Omental fat pad (tissue), 3 donors: ENCODE measurements at regions not wholly inside any gene's neighbourhood (a gene's known extent, or its start where the extent isn't known, plus 50 kb on each side); places are given as distances from the start of the nearest gene placed in this dataset.

Experiments
- ATAC-seq: fragments of 150-250 bp; one replicate; pipeline ENCODE4 v1.9.1; 2016; ENCODE audit warnings: mild to moderate bottlenecking, moderate library complexity; ENCODE audit not compliant: low FRiP score
- DNase-seq: peaks from one replicate; pipeline ENCODE4 v3.0.0-alpha.2; 2019; ENCODE audit warnings: low spot score
- CTCF ChIP-seq, 3 donors: fragments of 450-650 bp; IDR thresholded peaks; one replicate each; pipeline ENCODE4 v1.5.1; 2016 to 2017; ENCODE audit warnings: antibody characterized with exemption in 3 of 3, mild to moderate bottlenecking in 3 of 3, moderate library complexity in 2 of 3

- DNase-seq (no peak), ATAC-seq (no peak)
- TF ChIP-seq CTCF (IDR thresholded peaks at IDR 0.05), result no peak
Observed at GRCh38 chr13:53240401-53241025, 211.9 kb downstream of the OLFM4 start.

GRCh38 chr13:53241891-53242348, 213.3 kb downstream of the OLFM4 start:
- DNase-seq (no peak), ATAC-seq (no peak)
- TF ChIP-seq CTCF (IDR thresholded peaks at IDR 0.05), result no peak

- ATAC-seq (no peak), DNase-seq (no peak)
- TF ChIP-seq CTCF (IDR thresholded peaks at IDR 0.05), result no peak
Observed at GRCh38 chr13:53249236-53249635, 220.6 kb downstream of the OLFM4 start.

GRCh38 chr13:53250272-53250875, 221.8 kb downstream of the OLFM4 start:
- no peak for DNase-seq
- ATAC-seq, result peak; percentile 57
- TF ChIP-seq CTCF (IDR thresholded peaks at IDR 0.05), result no peak

GRCh38 chr13:53250977-53251376, 222.4 kb downstream of the OLFM4 start:
- TF ChIP-seq CTCF (IDR thresholded peaks at IDR 0.05), result no peak
- no peak for ATAC-seq
- no peak for DNase-seq

GRCh38 chr13:53254500-53254899, 225.9 kb downstream of the OLFM4 start:
- no peak for TF ChIP-seq CTCF (IDR thresholded peaks at IDR 0.05)
- ATAC-seq, result no peak
- DNase-seq, result no peak

GRCh38 chr13:53255795-53256194, 227.2 kb downstream of the OLFM4 start:
- no peak for TF ChIP-seq CTCF (IDR thresholded peaks at IDR 0.05)
- DNase-seq (no peak), ATAC-seq (no peak)
